Ectodermal cell (in vitro differentiated cells): ENCODE measurements at regions not wholly inside any gene's neighbourhood (a gene's known extent, or its start where the extent isn't known, plus 50 kb on each side); places are given as distances from the start of the nearest gene placed in this dataset.

Source experiments
- H3K27ac ChIP-seq: 2 replicates; pipeline ENCODE4 v1.7.0; 2013; ENCODE audit warnings: mild to moderate bottlenecking, low read depth, low read length; ENCODE audit not compliant: insufficient read depth, poor library complexity, severe bottlenecking
- H3K27me3 ChIP-seq: 2 replicates; pipeline ENCODE4 v1.7.0; 2013; ENCODE audit warnings: mild to moderate bottlenecking, low read length; ENCODE audit not compliant: insufficient read depth, control insufficient read depth, poor library complexity, severe bottlenecking
- H3K36me3 ChIP-seq: one replicate; pipeline ENCODE4 v1.7.0; 2013; ENCODE audit warnings: low read length; ENCODE audit not compliant: control insufficient read depth, insufficient read depth
- H3K4me1 ChIP-seq: one replicate; pipeline ENCODE4 v1.7.0; 2013; ENCODE audit warnings: low read length; ENCODE audit not compliant: control insufficient read depth, insufficient read depth
- H3K4me3 ChIP-seq: 2 replicates; pipeline ENCODE4 v1.7.0; 2013; ENCODE audit warnings: low read depth, low read length, control low read depth; ENCODE audit not compliant: insufficient read depth
- H3K9me3 ChIP-seq: 2 replicates; pipeline ENCODE4 v1.7.0; 2013; ENCODE audit warnings: mild to moderate bottlenecking, low read length, moderate library complexity; ENCODE audit not compliant: control insufficient read depth
- WGBS, 2 experiments: methylation state at CpG; one replicate each; pipeline ENCODE4 v1.1.7; 2013; ENCODE audit warnings: missing lambda C conversion rate in 2 of 2; 5-methylcytosine and 5-hydroxymethylcytosine counted together

DNA sequence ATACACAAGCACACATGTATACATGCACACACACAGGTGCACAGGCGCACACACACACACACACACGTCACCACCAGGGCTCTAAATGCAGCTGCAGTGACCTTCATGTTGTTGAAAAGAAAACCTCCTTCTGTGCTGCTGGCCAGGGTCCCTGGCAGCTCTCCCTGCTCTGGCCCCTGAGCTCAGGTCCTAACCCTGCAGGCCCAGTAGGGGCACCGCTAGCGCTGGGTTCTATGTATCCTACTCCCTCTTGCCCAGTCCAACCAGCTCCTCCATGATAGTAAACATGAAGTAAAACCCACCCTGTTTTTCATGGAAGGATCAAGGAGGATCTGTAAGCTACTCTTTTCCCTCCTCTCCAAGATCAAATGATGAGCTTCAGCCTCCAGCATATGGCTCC, 172.8 kb downstream of the RBFOX3 start:
- H3K27ac ChIP-seq: no peak overlapping the region

DNA sequence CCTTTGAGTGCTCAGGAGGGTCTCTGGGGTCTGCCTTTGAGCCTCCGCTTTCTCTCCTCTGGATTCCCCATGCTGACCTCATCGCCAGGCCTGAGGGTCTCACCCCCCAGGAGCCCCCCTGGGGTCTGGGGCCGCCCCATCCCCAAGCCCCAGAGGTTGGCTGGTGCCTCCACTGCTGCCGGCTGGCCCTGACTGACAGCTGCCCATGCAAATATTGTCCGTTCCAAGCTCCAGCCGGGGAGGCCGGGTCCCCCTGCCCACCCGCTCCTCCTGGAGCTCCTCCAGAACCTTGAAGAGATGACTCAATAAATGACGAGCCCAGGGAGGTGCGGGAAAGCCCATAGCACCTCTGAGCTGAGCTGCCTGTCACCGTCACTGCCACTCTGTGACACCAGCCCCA, 173.8 kb downstream of the RBFOX3 start:
- Histone ChIP-seq H3K27me3 (no peaks in the 10 kb centered on the region), H3K4me3 (no peak overlapping the region), H3K9me3 (no peaks in the 10 kb centered on the region), H3K36me3 (no peaks in the 10 kb centered on the region), H3K4me1 (peaks cover 5% of the 10 kb centered on the region), H3K27ac (no peak overlapping the region)
- 88 to 91% methylated on average over 11 of the region's 11 CpGs for WGBS, 2 experiments

More for the DNA sequence above, 172.8 kb downstream of the RBFOX3 start:
- peaks cover 5% of the 10 kb centered on the region for H3K4me1 ChIP-seq
- H3K36me3 ChIP-seq: no peaks in the 10 kb centered on the region
- H3K9me3 ChIP-seq: no peaks in the 10 kb centered on the region
- WGBS, 2 experiments: 79 to 81% methylated on average over 4 of the region's 4 CpGs
- no peaks in the 10 kb centered on the region for H3K27me3 ChIP-seq
- no peak overlapping the region for H3K4me3 ChIP-seq

DNA sequence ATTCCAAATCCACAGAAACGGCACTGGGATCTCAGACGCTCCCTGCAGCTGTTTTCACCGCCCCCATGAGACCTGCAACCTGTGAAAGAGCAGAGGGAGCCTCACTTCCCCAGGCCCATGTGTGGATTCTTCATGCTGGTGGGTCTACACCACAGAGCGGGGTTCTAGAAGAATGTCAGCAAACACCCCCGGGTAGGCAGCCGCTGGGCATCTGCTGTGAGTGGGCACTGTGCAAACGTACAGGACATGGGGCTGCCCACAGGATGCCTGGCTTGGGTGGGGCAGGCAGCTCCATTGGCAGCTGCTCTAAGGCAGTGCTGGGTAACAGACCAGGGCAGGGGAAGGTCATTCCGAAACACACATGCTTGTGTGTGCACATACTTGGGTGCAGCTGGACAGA, 174.9 kb downstream of the RBFOX3 start:
- Histone ChIP-seq H3K4me3 (no peak overlapping the region), H3K27ac (no peak overlapping the region), H3K9me3 (no peaks in the 10 kb centered on the region), H3K27me3 (no peaks in the 10 kb centered on the region), H3K36me3 (no peaks in the 10 kb centered on the region), H3K4me1 (peaks cover 5% of the 10 kb centered on the region)
- 93% methylated on average over 8 of the region's 8 CpGs for WGBS, 2 experiments

DNA sequence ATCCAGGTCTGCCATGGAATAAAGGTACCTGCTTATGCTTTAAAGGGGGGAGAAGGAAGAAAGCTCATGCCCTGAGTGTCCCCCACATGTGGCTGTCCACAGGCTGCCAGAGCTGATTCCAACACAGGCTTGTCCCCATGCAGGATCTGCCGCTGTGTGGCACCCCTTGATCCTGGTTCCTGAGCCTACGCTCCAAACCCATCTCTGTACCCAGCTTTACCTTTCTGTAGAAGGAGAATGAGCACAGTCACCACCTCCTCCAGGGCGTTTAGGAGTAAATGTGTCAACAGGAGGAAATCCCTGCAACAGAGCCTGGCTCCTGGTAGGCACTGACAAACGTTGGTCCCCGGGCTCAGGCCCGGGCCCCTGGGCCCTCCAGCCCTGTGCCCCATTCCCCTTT, 175.6 kb downstream of the RBFOX3 start:
- H3K36me3 ChIP-seq: no peaks in the 10 kb centered on the region
- 90 to 91% methylated on average over 6 of the region's 6 CpGs for WGBS, 2 experiments
- H3K27me3 ChIP-seq: no peaks in the 10 kb centered on the region
- no peak overlapping the region for H3K4me3 ChIP-seq
- peaks cover 5% of the 10 kb centered on the region for H3K4me1 ChIP-seq
- H3K27ac ChIP-seq: no peak overlapping the region
- no peaks in the 10 kb centered on the region for H3K9me3 ChIP-seq

DNA sequence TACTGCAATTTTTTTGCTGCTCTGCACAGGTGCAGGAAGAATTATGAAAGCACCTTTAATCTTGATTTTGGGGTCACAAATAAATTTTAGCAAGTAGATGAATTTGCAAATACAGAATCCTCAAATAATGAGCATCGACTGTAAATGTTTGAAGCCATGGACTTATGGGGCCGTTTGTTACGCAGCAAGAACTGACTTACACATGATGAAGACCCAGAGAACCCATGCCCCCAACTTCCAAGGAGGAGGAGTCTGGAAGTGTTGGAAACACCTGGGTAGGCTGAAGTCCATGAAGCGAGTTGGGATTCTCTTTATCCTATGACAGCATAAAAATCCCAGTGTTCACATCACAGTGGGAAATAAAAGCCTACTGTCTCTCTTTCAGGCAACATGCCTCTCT, 176.6 kb downstream of the RBFOX3 start:
- H3K27me3 ChIP-seq: no peaks in the 10 kb centered on the region
- no peaks in the 10 kb centered on the region for H3K9me3 ChIP-seq
- peaks cover 5% of the 10 kb centered on the region for H3K4me1 ChIP-seq
- 91 to 95% methylated on average over 4 of the region's 4 CpGs for WGBS, 2 experiments
- H3K27ac ChIP-seq: no peak overlapping the region
- H3K36me3 ChIP-seq: no peaks in the 10 kb centered on the region
- no peak overlapping the region for H3K4me3 ChIP-seq

DNA sequence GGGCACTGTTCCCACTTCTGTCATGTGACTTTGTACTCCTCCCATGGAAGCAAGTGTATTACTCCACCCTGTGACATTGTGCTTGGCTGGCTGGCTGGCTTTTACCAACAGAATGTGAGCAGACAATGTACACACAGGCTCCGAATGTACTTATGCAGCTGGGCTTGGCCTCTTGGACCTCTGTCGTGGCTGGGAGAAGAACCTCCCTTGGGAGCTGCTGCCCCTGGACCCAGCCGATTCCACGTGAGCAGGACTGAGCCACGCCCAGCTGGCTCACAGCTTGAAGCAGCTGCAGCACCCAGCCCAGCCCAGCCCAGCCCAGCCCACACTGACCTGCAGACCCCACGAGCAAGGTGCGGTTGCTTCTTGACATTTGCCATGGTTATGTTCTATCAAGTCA, 177.5 kb downstream of the RBFOX3 start:
- Histone ChIP-seq H3K9me3 (no peaks in the 10 kb centered on the region), H3K27me3 (no peaks in the 10 kb centered on the region), H3K4me1 (peaks cover 5% of the 10 kb centered on the region), H3K4me3 (no peak overlapping the region), H3K36me3 (no peaks in the 10 kb centered on the region), H3K27ac (no peak overlapping the region)
- 90 to 92% methylated on average over 7 of the region's 7 CpGs for WGBS, 2 experiments

DNA sequence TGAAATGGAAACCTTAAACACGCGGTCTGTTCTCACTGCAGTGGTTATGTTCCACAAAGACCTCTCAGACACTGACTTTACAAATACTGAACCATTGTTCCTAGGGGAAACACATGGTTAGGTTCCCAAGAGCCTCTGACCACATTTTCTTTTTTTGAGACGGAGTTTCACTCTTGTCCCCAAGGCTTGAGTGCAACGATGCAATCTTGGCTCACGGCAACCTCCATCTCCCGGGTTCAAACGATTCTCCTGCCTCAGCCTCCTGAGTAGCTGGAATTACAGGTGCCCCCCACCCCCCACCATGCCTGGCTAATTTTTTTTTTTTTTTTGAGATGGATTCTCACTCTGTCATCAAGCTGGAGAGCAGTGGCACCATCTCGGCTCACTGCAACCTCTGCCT, 179.7 kb downstream of the RBFOX3 start:
- Histone ChIP-seq H3K4me3 (no peak overlapping the region), H3K9me3 (no peaks in the 10 kb centered on the region), H3K36me3 (no peaks in the 10 kb centered on the region), H3K27ac (no peak overlapping the region), H3K4me1 (peaks cover 3% of the 10 kb centered on the region), H3K27me3 (no peaks in the 10 kb centered on the region)
- WGBS, 2 experiments: 94% methylated on average over 8 of the region's 8 CpGs

DNA sequence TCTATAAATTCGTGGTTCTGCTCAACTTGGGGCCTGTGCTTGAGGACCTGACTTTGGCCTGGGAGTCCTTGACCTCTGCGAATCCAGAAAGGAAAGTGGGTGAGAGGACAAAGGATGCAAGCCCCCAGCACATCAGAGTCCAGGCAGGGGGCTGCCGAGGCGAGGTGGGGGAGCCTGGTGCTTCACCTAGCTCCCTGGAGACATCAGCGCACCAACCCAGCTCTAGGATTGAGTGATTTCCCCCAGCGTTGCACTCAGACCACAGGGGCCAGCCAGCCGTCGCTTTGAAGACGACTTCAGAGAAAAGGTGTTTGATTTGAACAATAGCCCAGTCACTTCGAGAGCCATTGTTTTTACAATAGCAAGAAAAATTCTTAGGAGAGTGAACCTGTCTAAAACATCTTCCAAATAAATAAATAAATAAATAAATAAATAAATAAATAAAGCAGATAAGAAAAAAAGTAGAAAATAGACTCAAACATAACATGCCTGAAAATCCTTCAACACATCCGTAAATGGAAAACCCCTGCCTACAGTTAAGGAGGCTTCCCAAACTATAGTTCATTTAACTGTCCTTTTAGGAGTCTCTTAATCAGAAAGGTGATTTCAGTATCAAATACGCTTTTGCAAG, 180.9 kb downstream of the RBFOX3 start:
- no peaks in the 10 kb centered on the region for H3K4me1 ChIP-seq
- WGBS, 2 experiments: 74% methylated on average over 12 of the region's 12 CpGs
- H3K27me3 ChIP-seq: no peaks in the 10 kb centered on the region

DNA sequence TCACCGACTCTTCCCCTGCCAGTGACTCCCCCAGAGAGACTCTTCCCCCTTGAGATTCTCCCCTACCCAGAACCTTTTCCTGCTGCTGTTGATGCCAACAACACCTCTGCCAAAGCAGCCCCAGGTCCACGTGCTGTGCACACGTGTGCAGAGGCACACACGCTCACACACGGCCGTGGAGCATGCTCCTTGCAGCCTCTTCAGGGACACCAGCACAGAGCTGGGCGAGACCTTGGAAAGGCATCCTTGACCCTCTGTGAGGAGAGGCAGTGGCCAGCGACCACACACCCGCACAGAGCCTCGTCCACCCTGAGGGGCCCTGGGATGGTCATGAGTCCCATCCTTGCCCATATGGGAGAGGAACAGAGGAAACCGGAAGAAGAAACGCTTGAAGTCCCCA, 181.9 kb downstream of the RBFOX3 start:
- Histone ChIP-seq H3K36me3 (no peaks in the 10 kb centered on the region), H3K4me1 (no peaks in the 10 kb centered on the region), H3K27ac (no peak overlapping the region), H3K9me3 (no peaks in the 10 kb centered on the region), H3K27me3 (no peaks in the 10 kb centered on the region), H3K4me3 (no peak overlapping the region)
- 90 to 93% methylated on average over 12 of the region's 12 CpGs for WGBS, 2 experiments

More for the DNA sequence above, 180.9 kb downstream of the RBFOX3 start:
- Histone ChIP-seq H3K27ac (no peak overlapping the region), H3K4me3 (no peak overlapping the region), H3K36me3 (no peaks in the 10 kb centered on the region), H3K9me3 (no peaks in the 10 kb centered on the region)

DNA sequence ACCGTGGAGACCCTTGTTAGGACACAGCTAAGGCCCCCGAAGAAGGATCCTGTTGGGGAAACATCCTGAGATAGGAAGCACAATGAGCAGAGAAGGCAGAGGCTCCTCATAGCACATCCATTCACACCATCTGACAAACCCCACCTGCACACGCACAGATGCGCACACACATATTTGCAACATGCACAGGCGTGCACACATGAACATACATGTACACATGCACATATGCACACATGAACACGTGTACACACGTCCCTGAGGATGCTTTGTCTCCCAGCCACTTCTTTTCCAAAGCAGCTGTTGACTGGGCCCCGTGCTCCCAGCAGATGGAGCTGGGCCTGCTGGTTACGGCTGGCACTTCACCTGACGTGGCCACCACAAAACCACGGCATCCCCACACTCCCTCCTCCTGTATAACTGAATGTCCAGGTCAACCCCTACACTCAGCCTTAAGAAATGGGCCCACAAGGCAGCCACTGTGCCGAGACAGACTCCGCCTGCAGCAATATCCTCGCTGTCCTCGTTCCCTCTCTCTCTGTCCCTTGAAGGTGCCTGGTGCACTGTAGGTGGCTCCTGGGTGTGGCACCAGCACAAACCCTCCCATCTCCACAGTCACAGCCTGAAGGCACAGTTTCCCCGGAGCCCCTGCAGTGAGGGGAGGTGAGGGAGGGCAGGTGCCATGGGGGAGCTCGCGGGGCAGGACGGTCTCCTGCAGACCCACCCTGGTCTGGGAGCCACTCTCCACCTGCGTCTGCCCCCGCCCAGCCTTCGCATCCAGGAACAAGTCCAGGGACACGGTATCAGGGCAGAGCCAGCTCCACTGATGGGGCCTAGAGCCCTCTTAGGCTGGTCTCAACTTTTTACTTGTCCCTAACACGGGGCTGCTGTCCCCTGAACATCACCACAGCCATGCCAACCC, 183.0 kb downstream of the RBFOX3 start:
- no peaks in the 10 kb centered on the region for H3K4me1 ChIP-seq
- no peaks in the 10 kb centered on the region for H3K27me3 ChIP-seq
- no peaks in the 10 kb centered on the region for H3K9me3 ChIP-seq
- 87 to 92% methylated on average over 23 to 24 of the region's 24 CpGs for WGBS, 2 experiments
- H3K27ac ChIP-seq: no peak overlapping the region
- no peak overlapping the region for H3K4me3 ChIP-seq
- H3K36me3 ChIP-seq: no peaks in the 10 kb centered on the region
